Transverse colon (tissue), 4 donors: ENCODE measurements at regions not wholly inside any gene's neighbourhood (a gene's known extent, or its start where the extent isn't known, plus 50 kb on each side); places are given as distances from the start of the nearest gene placed in this dataset.

Source experiments
- DNase-seq: peaks from one replicate; pipeline ENCODE4 v3.0.0-alpha.2; 2019
- H3K27ac ChIP-seq, 4 donors: fragments of 200-600 bp; sonication (generic); 2 replicates each; pipeline ENCODE4 v1.5.1; 2016 to 2018; ENCODE audit warnings: inconsistent platforms in 4 of 4
- H3K27me3 ChIP-seq: fragments of 200-600 bp; sonication (generic); 2 replicates; pipeline ENCODE4 v1.5.1; 2017; ENCODE audit warnings: inconsistent platforms
- H3K36me3 ChIP-seq, 4 donors: fragments of 200-600 bp; sonication (generic); 2 replicates each; pipeline ENCODE4 v1.5.1; 2017 to 2019; ENCODE audit warnings: inconsistent platforms in 4 of 4
- H3K4me1 ChIP-seq, 4 donors: fragments of 200-600 bp; sonication (generic); 2 replicates each; pipeline ENCODE4 v1.5.1; 2017 to 2020; ENCODE audit warnings: inconsistent platforms in 4 of 4
- H3K4me3 ChIP-seq, 4 donors: fragments of 200-600 bp; sonication (generic); 1 replicate in 1 of 4; 2 replicates in 3 of 4; pipeline versions ENCODE4 v1.5.1 to v1.6.1; 2017 to 2019; ENCODE audit warnings: inconsistent platforms in 4 of 4
- H3K9me3 ChIP-seq, 2 donors: fragments of 200-600 bp; sonication (generic); 2 replicates each; pipeline ENCODE4 v1.5.1; 2017 to 2019; ENCODE audit warnings: inconsistent platforms in 2 of 2
- EP300 ChIP-seq: sonication (generic); formaldehyde crosslinking; IDR thresholded peaks from one replicate; pipeline ENCODE4 v1.6.1; 2017; ENCODE audit warnings: antibody characterized with exemption, low read depth
- POLR2A ChIP-seq: fragments of 450-650 bp; IDR thresholded peaks from one replicate; pipeline ENCODE4 v1.6.1; 2016; ENCODE audit warnings: antibody characterized with exemption, mild to moderate bottlenecking, moderate library complexity
- POLR2AphosphoS5 ChIP-seq, 3 donors: sonication (generic); formaldehyde crosslinking; IDR thresholded peaks; one replicate each; pipeline ENCODE4 v1.6.1; 2016; ENCODE audit warnings: antibody characterized with exemption in 3 of 3
- WGBS, 2 donors: methylation state at CpG; one replicate each; pipeline ENCODE4 v1.1.5; 2018; ENCODE audit warnings: low coverage in 1 of 2; 5-methylcytosine and 5-hydroxymethylcytosine counted together
- in situ Hi-C, 4 donors: fragments of 200-750 bp; cut with MboI; loops; one replicate each; pipeline versions ENCODE4 v1.15.0 to v1.15.1; 2017; ENCODE audit warnings: low sequenced_read_pairs in 3 of 4, low pct_ligation_motif_present in 1 of 4, low pct_unique_long_range_greater_than_20kb in 1 of 4
- intact Hi-C: fragments of 100-400 bp; cut with DNase I; formaldehyde crosslinking; loops from one replicate; pipeline ENCODE4 v1.15.1; 2023; ENCODE audit warnings: low total_unique reads
- TF ChIP-seq, protein P1 (sequence below), 5 experiments: fragments of 200-600 bp in 3 of 5; fragments of 450-650 bp in 2 of 5; sonication (generic) in 3 of 5; IDR thresholded peaks; 1 replicate in 2 of 5; 2 replicates in 3 of 5; pipeline ENCODE4 v1.5.1; 2016 to 2017; ENCODE audit warnings: antibody characterized with exemption in 5 of 5, inconsistent platforms in 3 of 5, mild to moderate bottlenecking in 2 of 5, moderate library complexity in 1 of 5

DNA sequence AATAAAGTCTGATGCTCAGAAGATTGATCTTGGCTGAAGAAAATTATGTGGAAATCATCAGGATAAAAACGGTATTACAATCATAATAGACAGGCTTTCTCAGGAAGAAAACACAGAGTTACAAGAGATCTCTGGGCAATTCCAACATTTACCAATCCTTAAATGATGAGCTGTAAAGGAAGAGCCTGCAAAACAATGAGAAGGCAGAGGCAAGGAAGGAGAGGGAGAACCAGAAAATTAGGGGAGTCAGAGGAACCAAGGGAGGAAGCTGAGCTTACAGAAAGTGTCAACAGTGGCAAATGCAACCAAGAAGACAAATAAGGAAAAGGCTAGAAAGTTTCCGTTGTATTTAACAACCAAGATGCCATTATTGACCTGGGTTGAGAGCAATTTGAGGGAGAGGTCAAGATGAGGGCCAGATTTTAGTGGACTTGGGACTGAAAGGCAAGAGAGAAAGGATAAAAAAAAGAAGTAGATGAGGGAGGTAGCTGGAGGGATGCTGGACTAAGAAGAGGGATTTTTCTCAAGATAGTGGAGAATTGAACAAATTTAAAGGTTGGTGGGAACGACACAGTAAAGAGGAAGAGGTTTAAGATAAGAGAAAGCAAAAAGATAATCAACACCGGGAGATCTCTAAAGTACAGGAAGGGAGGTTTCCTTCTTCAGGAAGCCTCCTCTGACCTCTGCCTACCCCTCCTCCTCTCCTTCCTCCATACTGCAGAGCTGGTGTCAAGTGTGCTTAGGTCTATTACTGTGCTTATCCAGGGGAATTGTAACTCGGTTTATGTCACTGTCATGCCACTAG lies 116.9 kb downstream of the DUSP6 start:
- no peak overlapping the region for H3K4me3 ChIP-seq
- WGBS, 2 donors, result 19 to 32% methylated on average over 5 of the region's 5 CpGs
- in situ Hi-C loops, result no loop called here
- no peaks in the 10 kb centered on the region for H3K27me3 ChIP-seq
- no peaks in the 10 kb centered on the region for H3K36me3 ChIP-seq
- TF ChIP-seq POLR2AphosphoS5 (IDR thresholded peaks at IDR 0.05) (no peak), POLR2A (no peak), EP300 (no peak)
- TF ChIP-seq, protein P1, sequence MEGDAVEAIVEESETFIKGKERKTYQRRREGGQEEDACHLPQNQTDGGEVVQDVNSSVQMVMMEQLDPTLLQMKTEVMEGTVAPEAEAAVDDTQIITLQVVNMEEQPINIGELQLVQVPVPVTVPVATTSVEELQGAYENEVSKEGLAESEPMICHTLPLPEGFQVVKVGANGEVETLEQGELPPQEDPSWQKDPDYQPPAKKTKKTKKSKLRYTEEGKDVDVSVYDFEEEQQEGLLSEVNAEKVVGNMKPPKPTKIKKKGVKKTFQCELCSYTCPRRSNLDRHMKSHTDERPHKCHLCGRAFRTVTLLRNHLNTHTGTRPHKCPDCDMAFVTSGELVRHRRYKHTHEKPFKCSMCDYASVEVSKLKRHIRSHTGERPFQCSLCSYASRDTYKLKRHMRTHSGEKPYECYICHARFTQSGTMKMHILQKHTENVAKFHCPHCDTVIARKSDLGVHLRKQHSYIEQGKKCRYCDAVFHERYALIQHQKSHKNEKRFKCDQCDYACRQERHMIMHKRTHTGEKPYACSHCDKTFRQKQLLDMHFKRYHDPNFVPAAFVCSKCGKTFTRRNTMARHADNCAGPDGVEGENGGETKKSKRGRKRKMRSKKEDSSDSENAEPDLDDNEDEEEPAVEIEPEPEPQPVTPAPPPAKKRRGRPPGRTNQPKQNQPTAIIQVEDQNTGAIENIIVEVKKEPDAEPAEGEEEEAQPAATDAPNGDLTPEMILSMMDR (IDR thresholded peaks at IDR 0.05), result no peak
- peaks cover 0 to 19% (median 0%) of the 10 kb centered on the region in 4 donors for H3K4me1 ChIP-seq
- H3K9me3 ChIP-seq, result no peaks in the 10 kb centered on the region
- intact Hi-C loops, result no loop called here
- H3K27ac ChIP-seq, result no peak overlapping the region
- DNase-seq, result no peak

DNA sequence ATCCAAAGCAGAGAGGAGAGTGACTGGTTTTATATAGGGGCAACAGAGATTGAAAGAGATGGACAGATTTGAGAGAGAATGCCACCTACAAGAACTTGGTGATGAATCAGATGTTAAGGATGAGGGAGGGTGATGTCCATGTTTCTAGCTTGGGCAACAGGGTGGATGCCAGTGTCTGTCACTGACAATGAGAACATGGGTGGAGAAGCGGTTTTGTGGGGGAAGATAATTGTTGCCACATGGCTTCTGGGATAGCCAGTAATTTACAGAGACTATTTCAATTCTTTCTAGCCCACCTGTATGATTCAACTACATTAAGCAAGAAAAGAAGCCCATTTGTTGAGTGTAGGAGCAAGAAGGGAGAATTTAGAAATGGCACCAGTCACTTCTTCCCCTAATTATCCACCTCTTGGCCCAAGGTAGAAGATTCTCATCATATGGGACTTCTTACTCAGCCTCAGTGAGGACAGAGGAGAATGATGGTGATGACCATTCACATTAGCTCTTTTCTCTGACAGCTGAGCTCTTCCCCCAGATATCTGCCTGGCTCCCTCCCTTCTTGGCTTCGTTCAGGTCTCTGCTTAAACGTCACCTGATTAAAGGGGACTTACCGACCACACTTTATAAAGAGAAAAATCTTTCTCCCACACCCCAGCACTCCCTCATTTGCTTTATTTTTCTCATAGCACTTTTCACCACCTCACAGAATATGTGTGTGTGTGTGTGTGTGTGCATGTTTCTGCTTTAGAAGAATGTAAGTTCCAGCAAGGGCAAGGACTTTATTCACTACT lies 117.8 kb downstream of the DUSP6 start:
- no peak overlapping the region for H3K4me3 ChIP-seq
- H3K4me1 ChIP-seq, result peaks cover 0 to 19% (median 0%) of the 10 kb centered on the region in 4 donors
- in situ Hi-C loops, result no loop called here
- H3K36me3 ChIP-seq, result no peaks in the 10 kb centered on the region
- H3K9me3 ChIP-seq, result no peaks in the 10 kb centered on the region
- 83 to 87% methylated on average over 4 of the region's 4 CpGs for WGBS, 2 donors
- H3K27me3 ChIP-seq, result no peaks in the 10 kb centered on the region
- no peak overlapping the region for H3K27ac ChIP-seq
- intact Hi-C loops, result no loop called here
- TF ChIP-seq, protein P1 (IDR thresholded peaks at IDR 0.05), result no peak
- no peak for TF ChIP-seq POLR2AphosphoS5 (IDR thresholded peaks at IDR 0.05)
- no peak for TF ChIP-seq EP300
- TF ChIP-seq POLR2A, result no peak
- DNase-seq, result no peak

DNA sequence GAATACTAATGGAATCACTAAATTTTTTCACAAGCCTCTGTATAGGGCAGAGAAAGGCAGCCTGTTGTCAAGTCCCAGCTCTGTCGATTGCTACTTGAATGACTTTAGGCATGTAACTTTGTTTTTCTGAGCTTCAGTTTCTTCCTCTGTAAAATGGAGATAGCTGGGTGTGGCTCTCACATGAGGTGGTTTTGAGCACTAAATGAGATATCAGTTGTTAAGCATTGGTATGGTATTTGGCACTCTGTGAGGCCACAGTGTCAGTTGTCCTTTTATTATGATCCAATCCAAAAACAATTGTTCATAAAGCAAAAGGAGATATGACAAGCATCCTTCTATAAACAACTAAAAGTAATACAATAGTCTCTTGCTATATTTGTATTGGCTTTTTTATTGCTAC lies 120.6 kb downstream of the DUSP6 start:
- TF ChIP-seq POLR2AphosphoS5 (IDR thresholded peaks at IDR 0.05) (no peak), EP300 (no peak), POLR2A (no peak)
- TF ChIP-seq, protein P1 (IDR thresholded peaks at IDR 0.05), result no peak
- no peak overlapping the region for H3K27ac ChIP-seq
- H3K36me3 ChIP-seq, result no peaks in the 10 kb centered on the region
- peaks cover 0 to 20% (median 0%) of the 10 kb centered on the region in 4 donors for H3K4me1 ChIP-seq
- H3K9me3 ChIP-seq, result no peaks in the 10 kb centered on the region
- no peaks in the 10 kb centered on the region for H3K27me3 ChIP-seq
- WGBS, 2 donors, result 81 to 100% methylated on average over 1 of the region's 1 CpG
- in situ Hi-C loops, result no loop called here
- DNase-seq, result no peak
- intact Hi-C loops, result no loop called here
- H3K4me3 ChIP-seq, result no peak overlapping the region
